Endodermal cell (in vitro differentiated cells): ENCODE measurements at regions not wholly inside any gene's neighbourhood (a gene's known extent, or its start where the extent isn't known, plus 50 kb on each side); places are given as distances from the start of the nearest gene placed in this dataset.

Experiments used
- DNase-seq: peaks from one replicate; pipeline ENCODE4 v3.0.0-alpha.2; 2017
- H3K27ac ChIP-seq: 2 replicates; pipeline ENCODE4 v1.5.1; 2013; ENCODE audit warnings: mild to moderate bottlenecking, low read depth, low read length, moderate library complexity
- H3K27me3 ChIP-seq: 2 replicates; pipeline ENCODE4 v1.6.1; 2013; ENCODE audit warnings: mild to moderate bottlenecking, low read length, moderate library complexity; ENCODE audit not compliant: insufficient read depth, control insufficient read depth, poor library complexity, severe bottlenecking
- H3K36me3 ChIP-seq: 2 replicates; pipeline ENCODE4 v1.7.0; 2013; ENCODE audit warnings: mild to moderate bottlenecking, low read length, moderate library complexity; ENCODE audit not compliant: control insufficient read depth, insufficient read depth
- H3K4me1 ChIP-seq: one replicate; pipeline ENCODE4 v1.7.0; 2013; ENCODE audit warnings: low read length; ENCODE audit not compliant: control insufficient read depth, insufficient read depth
- H3K4me3 ChIP-seq: 2 replicates; pipeline ENCODE4 v1.5.1; 2013; ENCODE audit warnings: mild to moderate bottlenecking, low read length, moderate library complexity
- H3K9ac ChIP-seq: 2 replicates; pipeline ENCODE4 v1.6.1; 2013; ENCODE audit warnings: mild to moderate bottlenecking, low read length, moderate library complexity; ENCODE audit not compliant: poor library complexity, severe bottlenecking; ENCODE audit errors: extremely low read depth
- H3K9me3 ChIP-seq: 2 replicates; pipeline ENCODE4 v1.6.1; 2013; ENCODE audit warnings: mild to moderate bottlenecking, low read length, moderate library complexity; ENCODE audit not compliant: control insufficient read depth
- H3K27ac Mint-ChIP-seq: 2 replicates; pipeline ENCODE4 v1.8.0; 2020; ENCODE audit warnings: mixed read lengths
- H3K27me3 Mint-ChIP-seq: 2 replicates; pipeline ENCODE4 v1.8.0; 2021; ENCODE audit warnings: mild to moderate bottlenecking, mixed read lengths; ENCODE audit not compliant: insufficient read depth
- H3K36me3 Mint-ChIP-seq: 2 replicates; pipeline ENCODE4 v1.8.0; 2020; ENCODE audit warnings: low read depth, mixed read lengths
- H3K4me1 Mint-ChIP-seq: 2 replicates; pipeline ENCODE4 v1.8.0; 2020; ENCODE audit warnings: mixed read lengths
- H3K4me3 Mint-ChIP-seq: 2 replicates; pipeline ENCODE4 v1.8.0; 2020; ENCODE audit warnings: mild to moderate bottlenecking, moderate library complexity, mixed read lengths
- H3K9me3 Mint-ChIP-seq: 2 replicates; pipeline ENCODE4 v1.8.0; 2020; ENCODE audit warnings: mild to moderate bottlenecking, mixed read lengths
- CTCF ChIP-seq: fragments of 200-600 bp; sonication (generic); conservative IDR thresholded peaks from 2 replicates; pipeline ENCODE4 v1.5.0; 2021; ENCODE audit warnings: antibody characterized with exemption, mild to moderate bottlenecking
- WGBS, 2 experiments: methylation state at CpG; one replicate each; pipeline versions ENCODE4 v1.1.5 to v1.1.7; 2013; ENCODE audit warnings: missing lambda C conversion rate in 2 of 2, mixed read lengths in 1 of 2; ENCODE audit not compliant: insufficient coverage in 1 of 2, insufficient read length in 1 of 2; 5-methylcytosine and 5-hydroxymethylcytosine counted together

GRCh38 chr14:30257946-30258661 lies 300.9 kb upstream of the G2E3 start:
- H3K27me3 ChIP-seq: no peaks in the 10 kb centered on the region
- peaks cover 13% of the 10 kb centered on the region for H3K9me3 Mint-ChIP-seq
- no peak overlapping the region for H3K4me3 Mint-ChIP-seq
- no peak for DNase-seq
- H3K27ac ChIP-seq: no peak overlapping the region
- no peak for TF ChIP-seq CTCF
- H3K36me3 Mint-ChIP-seq: no peaks in the 10 kb centered on the region
- H3K27me3 Mint-ChIP-seq: peaks cover 4% of the 10 kb centered on the region
- peaks cover 20% of the 10 kb centered on the region for H3K4me1 Mint-ChIP-seq
- H3K9ac ChIP-seq: no peak overlapping the region
- H3K36me3 ChIP-seq: no peaks in the 10 kb centered on the region
- no peak overlapping the region for H3K27ac Mint-ChIP-seq
- H3K4me3 ChIP-seq: no peak overlapping the region
- 93 to 100% methylated on average over 1 of the region's 1 CpG for WGBS, 2 experiments
- no peaks in the 10 kb centered on the region for H3K4me1 ChIP-seq
- H3K9me3 ChIP-seq: no peaks in the 10 kb centered on the region

- Mint-ChIP-seq H3K36me3 (no peaks in the 10 kb centered on the region), H3K4me1 (peaks cover 15% of the 10 kb centered on the region), H3K27me3 (peaks cover 4% of the 10 kb centered on the region), H3K9me3 (peaks cover 4% of the 10 kb centered on the region), H3K27ac (no peak overlapping the region), H3K4me3 (no peak overlapping the region)
- WGBS, 2 experiments: 78 to 80% methylated on average over 9 of the region's 9 CpGs
- Histone ChIP-seq H3K27ac (no peak overlapping the region), H3K9ac (no peak overlapping the region), H3K4me3 (no peak overlapping the region), H3K9me3 (no peaks in the 10 kb centered on the region), H3K4me1 (no peaks in the 10 kb centered on the region), H3K27me3 (no peaks in the 10 kb centered on the region), H3K36me3 (no peaks in the 10 kb centered on the region)
- no peak for DNase-seq
- no peak for TF ChIP-seq CTCF
These were observed 297.9 kb upstream of the G2E3 start for GRCh38 chr14:30260833-30261607.

- no peak overlapping the region for H3K27ac ChIP-seq
- no peak for DNase-seq
- Mint-ChIP-seq H3K36me3 (no peaks in the 10 kb centered on the region), H3K27ac (no peak overlapping the region), H3K9me3 (no peaks in the 10 kb centered on the region), H3K27me3 (peaks cover 1% of the 10 kb centered on the region), H3K4me3 (no peak overlapping the region), H3K4me1 (peaks cover 15% of the 10 kb centered on the region)
- no peaks in the 10 kb centered on the region for H3K9me3 ChIP-seq
- H3K36me3 ChIP-seq: no peaks in the 10 kb centered on the region
- no peaks in the 10 kb centered on the region for H3K27me3 ChIP-seq
- no peaks in the 10 kb centered on the region for H3K4me1 ChIP-seq
- H3K4me3 ChIP-seq: no peak overlapping the region
- no peak for TF ChIP-seq CTCF
- no peak overlapping the region for H3K9ac ChIP-seq
These were observed 294.8 kb upstream of the G2E3 start for GRCh38 chr14:30264161-30264560.
